ENCODE measurements at regions not wholly inside any gene's neighbourhood (a gene's known extent, or its start where the extent isn't known, plus 50 kb on each side); places are given as distances from the start of the nearest gene placed in this dataset.

GRCh38 chr6:14757014-14757413 is 488.9 kb upstream of the JARID2 start:
- no peak overlapping the region for H2BK15ac ChIP-seq (ENCODE audit: low read depth, low read length)
- H3K23ac ChIP-seq (ENCODE audit: insufficient read length, low read depth, low read length), result no peak overlapping the region
- no peaks in the 10 kb centered on the region for H3K27me3 Mint-ChIP-seq (ENCODE audit: low read depth)
- H3K4me1 Mint-ChIP-seq, result peaks cover 11 to 13% of the 10 kb centered on the region in 2 experiments
- no peak overlapping the region for H2AK5ac ChIP-seq (ENCODE audit: insufficient read length, low read length)
- H4K91ac ChIP-seq (ENCODE audit: insufficient read length, low read depth, low read length), result no peak overlapping the region
- H3T11ph ChIP-seq (ENCODE audit: low read length), result no peak overlapping the region
- no peak overlapping the region for H2AFZ ChIP-seq (ENCODE audit: low read length)
- peaks cover 0 to 3% (median 0%) of the 10 kb centered on the region in 3 experiments; a peak in 3 of 7 replicates for H3K36me3 Mint-ChIP-seq (ENCODE audit: insufficient read depth in 1 of 3, low read depth in 3 of 3)
- H4K20me1 ChIP-seq (ENCODE audit: control insufficient read depth, insufficient read depth, insufficient read length), result no peaks in the 10 kb centered on the region
- no peak overlapping the region for H2BK5ac ChIP-seq (ENCODE audit: insufficient read length, low read length)
- H3K9ac ChIP-seq (ENCODE audit: extremely low read depth, insufficient read length, low read length), result no peak overlapping the region
- H3K79me1 ChIP-seq (ENCODE audit: insufficient read depth, low read depth, low read length, poor library complexity, severe bottlenecking), result no peaks in the 10 kb centered on the region
- H3K4me1 ChIP-seq (ENCODE audit: insufficient read depth, low read length), result no peaks in the 10 kb centered on the region; the same call in 1 of the 2 replicates
- no peak for TF ChIP-seq CTCF (conservative IDR thresholded peaks at IDR 0.05)
- DNase-seq, result no peak
- H3K9me3 ChIP-seq (ENCODE audit: control insufficient read depth, low read depth, low read length), result no peaks in the 10 kb centered on the region
- H3K9me3 Mint-ChIP-seq, result peaks cover 0 to 2% of the 10 kb centered on the region in 2 experiments; a peak in 1 of 5 replicates
- H3K27ac Mint-ChIP-seq, result no peak overlapping the region
- no peak overlapping the region for H3K4me3 Mint-ChIP-seq
- no peak overlapping the region for H3K4me2 ChIP-seq (ENCODE audit: insufficient read depth, insufficient read length, low read length)
- no peaks in the 10 kb centered on the region for H3K79me2 ChIP-seq (ENCODE audit: insufficient read depth, low read length)
- WGBS (ENCODE audit: extremely low coverage, insufficient read length, low lambda C conversion rate), result no CpG with 5 or more reads among the region's 1 CpG
- H2BK20ac ChIP-seq (ENCODE audit: low read depth, low read length, poor library complexity, severe bottlenecking), result no peak overlapping the region
- no peak overlapping the region for H2BK12ac ChIP-seq (ENCODE audit: insufficient read length, low read depth, low read length)
- no peak overlapping the region for H3K18ac ChIP-seq (ENCODE audit: insufficient read length, low read depth, low read length)
- H4K8ac ChIP-seq (replicated peaks; ENCODE audit: insufficient read length, low read depth, low read length), result no peak overlapping the region
- H3K27ac ChIP-seq (ENCODE audit: insufficient read length, low read depth, low read length), result no peak overlapping the region
- no peak overlapping the region for H2BK120ac ChIP-seq (ENCODE audit: low read depth, low read length, poor library complexity, severe bottlenecking)
- H3K27me3 ChIP-seq (ENCODE audit: insufficient read depth, low read length), result no peaks in the 10 kb centered on the region
- no peaks in the 10 kb centered on the region for H3K23me2 ChIP-seq (ENCODE audit: insufficient read length, low read depth, low read length, poor library complexity, severe bottlenecking)
- H3K4ac ChIP-seq (ENCODE audit: low read depth, low read length), result no peak overlapping the region
- H3K14ac ChIP-seq (ENCODE audit: insufficient read depth, low read length), result no peak overlapping the region
- H4K5ac ChIP-seq (ENCODE audit: insufficient read length, low read depth, low read length), result no peak overlapping the region
- no peak overlapping the region for H3K56ac ChIP-seq (ENCODE audit: insufficient read length, low read depth, low read length)
